ENCODE measurements at regions not wholly inside any gene's neighbourhood (a gene's known extent, or its start where the extent isn't known, plus 50 kb on each side); places are given as distances from the start of the nearest gene placed in this dataset.

DNA sequence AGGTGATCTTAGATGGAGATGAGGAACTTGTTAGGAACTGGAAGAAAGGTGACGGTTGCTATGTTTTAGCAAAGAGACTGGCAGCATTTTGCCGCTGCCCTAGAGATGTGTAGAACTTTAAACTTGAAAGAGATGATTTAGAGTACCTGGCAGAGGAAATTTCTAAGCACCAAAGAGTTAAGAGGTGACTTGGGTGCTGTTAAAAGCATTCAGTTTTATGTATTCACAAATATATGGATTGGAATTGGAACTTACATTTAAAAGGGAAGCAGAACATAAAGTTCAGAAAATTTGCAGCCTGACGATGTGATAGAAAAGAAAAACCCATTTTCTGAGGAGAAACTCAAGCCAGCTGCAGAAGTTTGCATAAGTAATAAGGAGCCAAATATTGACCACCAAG is 176.3 kb downstream of the MOXD1 start:
- Histone ChIP-seq H3K4me3 (no peak overlapping the region), H3K27ac (no peak overlapping the region), H3K9me3 (ENCODE audit: low read depth, low read length) (no peaks in the 10 kb centered on the region), H3K36me3 (ENCODE audit: insufficient read depth, low read length) (no peaks in the 10 kb centered on the region), H3K9ac (ENCODE audit: insufficient read length) (no peak overlapping the region)
- no peak for TF ChIP-seq EZH2 (IDR thresholded peaks at IDR 0.05)
- TF ChIP-seq POLR2AphosphoS5 (IDR thresholded peaks at IDR 0.05; ENCODE audit: borderline replicate concordance, low read depth, low read length) = no peak
- TF ChIP-seq FOXP2 (optimal IDR thresholded peaks at IDR 0.05; ENCODE audit: control extremely low read depth, extremely low read length, insufficient read depth) = no peak
- DNase-seq (ENCODE audit: low read depth, low spot score) = no peak

DNA sequence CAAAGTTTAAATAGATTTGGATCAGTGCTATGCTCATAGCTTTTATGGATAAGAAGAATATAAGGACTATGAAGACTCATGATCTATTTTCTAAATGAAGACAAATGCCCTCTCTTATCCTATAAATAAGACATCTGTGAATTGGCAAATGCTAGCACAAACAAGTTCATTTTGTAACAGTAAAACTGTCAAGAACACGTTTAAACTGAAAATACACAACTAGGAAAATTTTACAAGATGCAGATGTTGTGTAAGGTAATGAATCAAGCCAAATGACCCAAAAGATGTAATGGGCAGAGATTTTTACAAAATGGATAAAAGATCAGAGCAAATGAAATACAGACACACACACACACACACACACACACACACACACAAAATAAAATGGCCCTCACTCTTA is 180.5 kb downstream of the MOXD1 start:
- no peaks in the 10 kb centered on the region for H3K9me3 ChIP-seq (ENCODE audit: low read depth, low read length)
- no peak overlapping the region for H3K27ac ChIP-seq
- H3K36me3 ChIP-seq (ENCODE audit: insufficient read depth, low read length) = no peaks in the 10 kb centered on the region
- TF ChIP-seq POLR2AphosphoS5 (IDR thresholded peaks at IDR 0.05; ENCODE audit: borderline replicate concordance, low read depth, low read length) (no peak), FOXP2 (optimal IDR thresholded peaks at IDR 0.05; ENCODE audit: control extremely low read depth, extremely low read length, insufficient read depth) (no peak), EZH2 (IDR thresholded peaks at IDR 0.05) (no peak)
- H3K9ac ChIP-seq (ENCODE audit: insufficient read length) = no peak overlapping the region
- no peak overlapping the region for H3K4me3 ChIP-seq
- DNase-seq (ENCODE audit: low read depth, low spot score) = no peak

DNA sequence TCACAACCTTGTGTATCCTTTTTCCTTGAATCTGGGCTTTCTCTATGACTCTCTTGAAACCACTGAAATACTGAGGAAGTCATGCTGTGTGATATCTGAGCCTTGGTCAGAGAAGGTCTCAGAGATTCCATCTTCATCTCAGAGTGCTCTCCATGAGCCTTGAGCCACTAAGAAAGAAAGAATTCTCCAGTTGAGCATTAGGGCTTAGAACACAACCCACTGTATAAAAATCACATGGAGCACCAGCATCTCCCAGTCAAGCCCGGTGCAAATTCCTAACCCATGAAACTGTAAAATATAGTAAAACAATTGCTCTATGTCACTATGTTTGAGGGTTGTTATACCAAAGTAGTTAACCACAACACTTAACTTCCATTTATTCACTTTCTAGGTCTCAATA is 181.4 kb downstream of the MOXD1 start:
- Histone ChIP-seq H3K36me3 (ENCODE audit: insufficient read depth, low read length) (no peaks in the 10 kb centered on the region), H3K4me3 (no peak overlapping the region), H3K9ac (ENCODE audit: insufficient read length) (no peak overlapping the region), H3K27ac (no peak overlapping the region), H3K9me3 (ENCODE audit: low read depth, low read length) (no peaks in the 10 kb centered on the region)
- DNase-seq (ENCODE audit: low read depth, low spot score) = no peak
- no peak for TF ChIP-seq POLR2AphosphoS5 (IDR thresholded peaks at IDR 0.05; ENCODE audit: borderline replicate concordance, low read depth, low read length)
- no peak for TF ChIP-seq FOXP2 (optimal IDR thresholded peaks at IDR 0.05; ENCODE audit: control extremely low read depth, extremely low read length, insufficient read depth)
- TF ChIP-seq EZH2 (IDR thresholded peaks at IDR 0.05) = no peak

DNA sequence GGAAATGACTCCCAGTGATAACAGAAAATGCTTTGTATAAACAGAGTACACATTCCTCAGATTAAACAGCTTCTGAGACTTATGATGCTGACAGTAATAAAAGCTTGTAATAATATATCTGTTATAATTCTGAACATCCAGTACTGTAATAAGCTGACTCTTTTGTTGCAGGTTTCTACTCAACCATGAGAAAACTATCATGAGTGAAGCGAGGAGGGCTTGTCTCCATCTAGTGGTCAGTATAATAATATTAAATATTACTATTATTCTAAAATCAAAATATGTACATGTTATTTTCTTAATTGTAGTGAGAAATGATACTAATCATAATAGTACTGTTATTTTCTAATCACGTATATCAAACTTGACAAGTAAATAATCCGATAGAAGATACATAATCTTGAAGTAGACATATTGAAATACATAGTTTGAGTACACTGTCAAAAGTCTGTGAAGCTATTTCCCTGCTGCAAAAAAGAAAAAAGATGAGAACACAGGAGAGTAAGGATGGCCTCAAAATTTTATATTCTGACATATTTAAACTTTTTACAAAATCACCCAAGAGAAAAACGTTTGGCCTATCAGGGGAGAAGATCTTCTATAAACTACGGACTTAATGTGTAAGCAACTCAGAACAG is 183.1 kb downstream of the MOXD1 start:
- Histone ChIP-seq H3K9me3 (ENCODE audit: low read depth, low read length) (no peaks in the 10 kb centered on the region), H3K9ac (ENCODE audit: insufficient read length) (no peak overlapping the region), H3K4me3 (no peak overlapping the region), H3K27ac (no peak overlapping the region), H3K36me3 (ENCODE audit: insufficient read depth, low read length) (no peaks in the 10 kb centered on the region)
- TF ChIP-seq POLR2AphosphoS5 (IDR thresholded peaks at IDR 0.05; ENCODE audit: borderline replicate concordance, low read depth, low read length) (no peak), FOXP2 (optimal IDR thresholded peaks at IDR 0.05; ENCODE audit: control extremely low read depth, extremely low read length, insufficient read depth) (no peak), EZH2 (IDR thresholded peaks at IDR 0.05) (no peak)
- DNase-seq (ENCODE audit: low read depth, low spot score) = peak; percentile 14

DNA sequence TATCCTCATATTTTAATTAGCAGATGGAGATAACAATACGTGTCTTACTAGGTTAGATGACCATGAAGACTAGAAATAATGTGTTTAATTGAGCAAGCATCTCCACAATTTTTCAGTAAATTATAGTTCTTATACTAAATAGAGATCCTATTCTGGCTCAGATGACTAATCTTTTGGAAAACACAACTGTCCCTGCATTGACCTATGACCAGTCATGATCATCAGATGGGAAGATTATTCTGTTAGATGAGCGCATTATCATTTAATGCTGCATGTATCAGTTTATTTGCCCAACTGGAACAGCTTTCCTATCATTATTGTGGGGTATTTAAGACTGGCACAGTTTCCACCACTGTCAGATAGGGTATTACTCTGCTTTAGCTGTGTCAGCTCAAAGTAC is 185.5 kb downstream of the MOXD1 start:
- Histone ChIP-seq H3K36me3 (ENCODE audit: insufficient read depth, low read length) (no peaks in the 10 kb centered on the region), H3K9me3 (ENCODE audit: low read depth, low read length) (no peaks in the 10 kb centered on the region), H3K4me3 (no peak overlapping the region), H3K27ac (no peak overlapping the region), H3K9ac (ENCODE audit: insufficient read length) (no peak overlapping the region)
- TF ChIP-seq FOXP2 (optimal IDR thresholded peaks at IDR 0.05; ENCODE audit: control extremely low read depth, extremely low read length, insufficient read depth) (no peak), EZH2 (IDR thresholded peaks at IDR 0.05) (no peak), POLR2AphosphoS5 (IDR thresholded peaks at IDR 0.05; ENCODE audit: borderline replicate concordance, low read depth, low read length) (no peak)
- no peak for DNase-seq (ENCODE audit: low read depth, low spot score)

- Histone ChIP-seq H3K36me3 (ENCODE audit: insufficient read depth, low read length) (no peaks in the 10 kb centered on the region), H3K27ac (no peak overlapping the region), H3K9ac (ENCODE audit: insufficient read length) (no peak overlapping the region), H3K9me3 (ENCODE audit: low read depth, low read length) (no peaks in the 10 kb centered on the region), H3K4me3 (no peak overlapping the region)
- TF ChIP-seq EZH2 (IDR thresholded peaks at IDR 0.05) (no peak), FOXP2 (optimal IDR thresholded peaks at IDR 0.05; ENCODE audit: control extremely low read depth, extremely low read length, insufficient read depth) (no peak)
- DNase-seq (ENCODE audit: low read depth, low spot score) = no peak
Measured at GRCh38 chr6:132214716-132215115, 186.6 kb downstream of the MOXD1 start.

GRCh38 chr6:132213732-132214131 is 187.5 kb downstream of the MOXD1 start:
- H3K36me3 ChIP-seq (ENCODE audit: insufficient read depth, low read length) = no peaks in the 10 kb centered on the region
- H3K9me3 ChIP-seq (ENCODE audit: low read depth, low read length) = no peaks in the 10 kb centered on the region
- no peak for TF ChIP-seq EZH2 (IDR thresholded peaks at IDR 0.05)
- no peak for TF ChIP-seq POLR2AphosphoS5 (IDR thresholded peaks at IDR 0.05; ENCODE audit: borderline replicate concordance, low read depth, low read length)
- TF ChIP-seq FOXP2 (optimal IDR thresholded peaks at IDR 0.05; ENCODE audit: control extremely low read depth, extremely low read length, insufficient read depth) = no peak
- no peak overlapping the region for H3K9ac ChIP-seq (ENCODE audit: insufficient read length)
- DNase-seq (ENCODE audit: low read depth, low spot score) = no peak
- no peak overlapping the region for H3K27ac ChIP-seq
- H3K4me3 ChIP-seq = no peak overlapping the region

GRCh38 chr6:132213191-132213590 is 188.1 kb downstream of the MOXD1 start:
- TF ChIP-seq FOXP2 (optimal IDR thresholded peaks at IDR 0.05; ENCODE audit: control extremely low read depth, extremely low read length, insufficient read depth) = no peak
- TF ChIP-seq POLR2AphosphoS5 (IDR thresholded peaks at IDR 0.05; ENCODE audit: borderline replicate concordance, low read depth, low read length) = no peak
- no peak for TF ChIP-seq EZH2 (IDR thresholded peaks at IDR 0.05)

More at GRCh38 chr6:132213191-132213590, 188.1 kb downstream of the MOXD1 start:
- Histone ChIP-seq H3K9ac (ENCODE audit: insufficient read length) (no peak overlapping the region), H3K4me3 (no peak overlapping the region), H3K9me3 (ENCODE audit: low read depth, low read length) (no peaks in the 10 kb centered on the region), H3K27ac (no peak overlapping the region), H3K36me3 (ENCODE audit: insufficient read depth, low read length) (no peaks in the 10 kb centered on the region)
- no peak for DNase-seq (ENCODE audit: low read depth, low spot score)
